ENCODE measurements at regions not wholly inside any gene's neighbourhood (a gene's known extent, or its start where the extent isn't known, plus 50 kb on each side); places are given as distances from the start of the nearest gene placed in this dataset.

- no peak for TF ChIP-seq FOXK1 (CRISPR knock-in tag; IDR thresholded peaks at IDR 0.05)
- TF ChIP-seq ZNF512 (CRISPR knock-in tag; IDR thresholded peaks at IDR 0.05; ENCODE audit: borderline replicate concordance): no peak
- TF ChIP-seq ZNF425 (CRISPR knock-in tag; conservative IDR thresholded peaks at IDR 0.05): no peak
- TF ChIP-seq AFF4 (CRISPR knock-in tag; IDR thresholded peaks at IDR 0.05; ENCODE audit: borderline replicate concordance): no peak
- no peak for TF ChIP-seq IRF1 (CRISPR knock-in tag; IDR thresholded peaks at IDR 0.05)
- no peak for TF ChIP-seq CTCF (IDR thresholded peaks at IDR 0.05)
- TF ChIP-seq ATF6 (CRISPR knock-in tag; IDR thresholded peaks at IDR 0.05): no peak
- no peak for TF ChIP-seq MAX (CRISPR knock-in tag; IDR thresholded peaks at IDR 0.05)
- TF ChIP-seq ZBTB21 (CRISPR knock-in tag; IDR thresholded peaks at IDR 0.05; ENCODE audit: borderline replicate concordance): no peak
- TF ChIP-seq ELF4 (CRISPR knock-in tag; IDR thresholded peaks at IDR 0.05; ENCODE audit: low read depth): no peak
- no peak for TF ChIP-seq MLX (CRISPR knock-in tag; IDR thresholded peaks at IDR 0.05)
- TF ChIP-seq USF2 (CRISPR knock-in tag; IDR thresholded peaks at IDR 0.05): no peak
These were observed 139.2 kb upstream of the PALM2AKAP2 start for GRCh38 chr9:109640580-109641371.
